ENCODE measurements at regions not wholly inside any gene's neighbourhood (a gene's known extent, or its start where the extent isn't known, plus 50 kb on each side); places are given as distances from the start of the nearest gene placed in this dataset.

DNA sequence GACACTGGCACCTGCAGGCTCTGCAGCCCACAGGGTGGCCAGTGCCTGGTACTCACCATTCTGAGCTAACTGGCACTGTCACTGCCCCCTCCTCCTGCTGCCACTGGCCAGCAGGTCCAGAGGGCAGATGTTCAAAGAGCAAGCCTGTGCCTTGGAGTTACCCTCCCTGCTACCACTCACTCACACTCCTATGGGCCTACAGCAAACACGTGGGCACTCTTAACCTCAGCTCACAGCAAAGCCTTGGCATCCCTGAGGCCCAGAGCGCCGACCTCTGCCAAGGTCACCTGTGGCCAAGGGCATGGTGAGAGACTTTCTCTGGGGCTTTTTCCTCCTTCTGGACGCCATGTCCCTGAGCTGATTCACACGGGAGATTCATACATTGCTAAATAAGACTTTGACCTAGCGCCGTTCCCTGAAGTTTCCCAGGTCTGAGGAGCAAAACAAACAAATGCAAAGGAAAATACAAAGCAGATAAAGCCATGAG lies 270.0 kb upstream of the PPP2R2D start:
- TF ChIP-seq, protein P1, sequence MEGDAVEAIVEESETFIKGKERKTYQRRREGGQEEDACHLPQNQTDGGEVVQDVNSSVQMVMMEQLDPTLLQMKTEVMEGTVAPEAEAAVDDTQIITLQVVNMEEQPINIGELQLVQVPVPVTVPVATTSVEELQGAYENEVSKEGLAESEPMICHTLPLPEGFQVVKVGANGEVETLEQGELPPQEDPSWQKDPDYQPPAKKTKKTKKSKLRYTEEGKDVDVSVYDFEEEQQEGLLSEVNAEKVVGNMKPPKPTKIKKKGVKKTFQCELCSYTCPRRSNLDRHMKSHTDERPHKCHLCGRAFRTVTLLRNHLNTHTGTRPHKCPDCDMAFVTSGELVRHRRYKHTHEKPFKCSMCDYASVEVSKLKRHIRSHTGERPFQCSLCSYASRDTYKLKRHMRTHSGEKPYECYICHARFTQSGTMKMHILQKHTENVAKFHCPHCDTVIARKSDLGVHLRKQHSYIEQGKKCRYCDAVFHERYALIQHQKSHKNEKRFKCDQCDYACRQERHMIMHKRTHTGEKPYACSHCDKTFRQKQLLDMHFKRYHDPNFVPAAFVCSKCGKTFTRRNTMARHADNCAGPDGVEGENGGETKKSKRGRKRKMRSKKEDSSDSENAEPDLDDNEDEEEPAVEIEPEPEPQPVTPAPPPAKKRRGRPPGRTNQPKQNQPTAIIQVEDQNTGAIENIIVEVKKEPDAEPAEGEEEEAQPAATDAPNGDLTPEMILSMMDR (IDR thresholded peaks at IDR 0.05; ENCODE audit: insufficient read depth, low read length, missing control alignments) = no peak
- CTCF ChIA-PET = no interaction called here
- H3K4me3 ChIP-seq (ENCODE audit: low read depth, low read length) = no peak overlapping the region
- POLR2A ChIA-PET = no interaction called here
- no peak for DNase-seq (ENCODE audit: low read depth, low spot score)

DNA sequence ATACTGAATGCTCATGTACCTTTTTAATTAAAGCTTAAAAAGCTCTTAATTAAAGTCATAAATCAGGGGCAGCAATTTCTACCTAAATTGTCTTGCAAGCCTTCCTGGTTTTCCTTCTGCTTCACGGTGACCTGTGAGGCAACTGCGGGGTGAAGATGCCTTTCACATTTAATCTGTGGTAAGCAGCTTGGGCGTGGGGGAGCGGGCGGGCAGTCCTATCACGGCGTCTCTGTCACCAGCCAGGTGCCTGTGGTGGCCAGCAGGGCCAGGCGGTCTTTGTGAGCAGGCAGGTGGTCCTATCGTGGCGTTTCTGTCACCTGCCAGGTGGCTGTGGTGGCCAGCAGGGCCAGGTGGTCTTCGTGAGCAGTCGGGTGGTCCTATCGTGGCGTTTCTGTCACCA lies 269.2 kb upstream of the PPP2R2D start:
- H3K4me3 ChIP-seq (ENCODE audit: low read depth, low read length) = no peak overlapping the region
- POLR2A ChIA-PET = no interaction called here
- CTCF ChIA-PET = no interaction called here
- DNase-seq (ENCODE audit: low read depth, low spot score) = no peak
- TF ChIP-seq, protein P1 (IDR thresholded peaks at IDR 0.05; ENCODE audit: insufficient read depth, low read length, missing control alignments) = no peak

DNA sequence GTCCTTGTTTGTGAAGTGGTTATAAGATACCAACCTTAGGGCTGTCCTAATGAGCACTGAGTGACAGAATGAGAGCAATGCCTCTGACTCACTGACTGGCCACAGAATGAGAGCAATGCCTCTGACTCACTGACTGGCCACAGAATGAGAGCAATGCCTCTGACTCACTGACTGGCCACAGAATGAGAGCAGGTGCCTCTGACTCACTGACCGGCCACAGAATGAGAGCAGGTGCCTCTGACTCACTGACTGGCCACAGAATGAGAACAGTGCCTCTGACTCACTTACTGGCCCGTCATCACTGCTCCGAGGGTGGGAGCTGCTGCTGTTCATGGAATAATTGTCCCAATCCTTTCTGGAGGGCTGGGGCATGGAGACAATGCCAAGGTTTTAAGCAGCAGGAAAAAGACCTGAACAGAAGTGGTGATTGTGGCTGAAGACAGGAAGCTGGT lies 265.2 kb upstream of the PPP2R2D start:
- TF ChIP-seq, protein P1 (IDR thresholded peaks at IDR 0.05; ENCODE audit: insufficient read depth, low read length, missing control alignments) = no peak
- no peak overlapping the region for H3K4me3 ChIP-seq (ENCODE audit: low read depth, low read length)
- POLR2A ChIA-PET = no interaction called here
- CTCF ChIA-PET = no interaction called here
- DNase-seq (ENCODE audit: low read depth, low spot score) = no peak

DNA sequence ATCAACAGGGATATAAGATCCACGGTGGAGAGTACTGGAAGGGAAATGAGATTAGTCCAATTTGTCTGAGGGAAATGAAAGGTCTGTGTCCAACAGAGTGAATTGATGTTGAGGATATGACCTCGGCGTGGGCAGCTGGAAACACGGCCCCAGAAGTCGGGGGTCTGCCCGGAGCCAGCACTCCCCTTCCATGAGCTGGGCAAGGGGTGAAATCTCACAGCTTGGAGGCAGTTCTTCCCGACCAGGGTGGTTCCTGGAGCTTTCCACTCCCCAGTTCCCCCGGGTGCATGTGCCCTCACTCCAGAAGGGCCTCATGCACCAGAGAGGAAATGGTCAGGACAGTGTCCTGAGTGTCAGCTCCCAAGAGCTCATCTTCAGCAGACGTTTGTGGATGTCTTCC lies 264.7 kb upstream of the PPP2R2D start:
- no peak overlapping the region for H3K4me3 ChIP-seq (ENCODE audit: low read depth, low read length)
- TF ChIP-seq, protein P1 (IDR thresholded peaks at IDR 0.05; ENCODE audit: insufficient read depth, low read length, missing control alignments) = no peak
- ChIA-PET CTCF (no interaction called here), POLR2A (no interaction called here)
- DNase-seq (ENCODE audit: low read depth, low spot score) = no peak

DNA sequence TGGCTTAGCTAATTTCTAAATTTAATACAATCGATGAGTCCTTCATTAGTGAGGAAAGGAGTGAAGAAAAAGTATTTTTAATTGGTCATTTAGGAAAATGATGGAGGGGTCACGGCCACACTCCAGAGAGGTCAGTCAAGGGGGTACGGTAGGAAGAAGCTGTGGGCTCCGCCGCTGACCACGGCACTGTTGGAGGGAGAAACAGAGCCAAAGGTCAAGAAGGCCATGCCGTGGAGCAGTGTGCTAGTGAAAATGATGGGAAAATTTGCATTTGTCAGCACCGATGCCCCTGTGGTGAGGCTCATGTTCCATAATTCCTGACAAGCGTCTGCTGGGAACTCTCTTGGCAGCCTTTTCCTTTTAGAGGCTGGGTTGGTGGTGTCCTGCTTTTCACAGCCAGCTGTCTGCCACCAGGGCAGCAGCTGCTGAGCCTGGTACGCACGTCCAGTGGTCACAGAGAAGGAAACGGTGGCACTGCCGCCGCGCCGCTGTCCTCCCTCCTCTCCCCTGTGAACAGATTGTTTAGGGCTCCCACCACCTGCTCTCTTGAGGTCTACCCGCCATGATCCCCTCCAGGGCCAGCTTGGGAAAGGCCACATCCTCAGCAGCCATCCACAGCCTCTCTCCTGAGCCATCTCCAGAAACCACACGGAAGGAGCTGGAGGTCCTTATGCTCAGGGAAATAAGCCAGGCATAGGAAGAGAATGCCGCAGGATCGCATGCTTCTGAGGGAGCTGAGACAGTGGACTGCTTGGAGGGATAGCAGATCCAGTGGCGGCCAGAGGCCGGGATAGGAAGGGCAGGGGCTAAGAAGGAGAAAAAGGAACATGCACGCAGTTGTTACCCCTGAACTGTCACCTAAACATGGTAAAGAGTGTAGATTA lies 263.7 kb upstream of the PPP2R2D start:
- no peak overlapping the region for H3K4me3 ChIP-seq (ENCODE audit: low read depth, low read length)
- DNase-seq (ENCODE audit: low read depth, low spot score) = no peak
- CTCF ChIA-PET = no interaction called here
- TF ChIP-seq, protein P1 (IDR thresholded peaks at IDR 0.05; ENCODE audit: insufficient read depth, low read length, missing control alignments) = no peak
- POLR2A ChIA-PET = no interaction called here

DNA sequence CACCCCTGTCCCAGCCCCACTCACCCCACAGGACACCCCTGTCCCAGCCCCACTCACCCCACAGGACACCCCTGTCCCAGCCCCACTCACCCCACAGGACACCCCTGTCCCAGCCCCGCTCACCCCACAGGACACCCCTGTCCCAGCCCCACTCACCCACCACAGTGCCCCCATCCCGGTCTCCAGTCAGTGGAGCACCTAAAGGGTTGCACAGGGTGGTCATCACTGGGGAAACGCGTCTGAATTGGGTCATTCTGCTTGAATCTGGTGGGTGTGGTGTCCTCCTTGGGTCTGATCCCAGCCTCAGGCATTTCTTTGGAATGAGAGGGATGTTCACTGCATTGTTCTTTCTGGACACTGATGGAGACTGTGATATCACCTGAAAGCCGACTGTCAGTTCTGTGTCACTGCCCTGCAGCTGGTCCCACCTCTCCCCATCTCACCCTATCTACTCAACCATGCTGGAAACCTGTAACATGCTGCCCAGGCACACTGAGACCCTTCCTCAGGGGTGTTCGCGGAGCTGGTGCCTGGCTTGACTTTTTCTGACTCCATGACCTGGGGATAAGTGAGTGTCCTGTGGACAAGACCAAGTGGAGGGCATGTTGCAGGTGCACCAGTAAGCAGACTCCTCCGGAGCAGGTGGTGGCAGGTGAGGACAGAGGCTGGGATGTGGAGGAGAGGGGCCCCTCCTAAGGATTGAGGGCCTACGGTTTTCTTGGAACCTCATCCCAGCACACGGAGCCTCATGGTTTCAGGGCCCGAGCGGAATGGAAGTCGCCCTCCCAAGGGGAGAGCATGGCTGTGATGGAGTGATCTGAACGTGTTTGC lies 262.5 kb upstream of the PPP2R2D start:
- no peak for DNase-seq (ENCODE audit: low read depth, low spot score)
- ChIA-PET CTCF (no interaction called here), POLR2A (no interaction called here)
- no peak overlapping the region for H3K4me3 ChIP-seq (ENCODE audit: low read depth, low read length)
- TF ChIP-seq, protein P1 (IDR thresholded peaks at IDR 0.05; ENCODE audit: insufficient read depth, low read length, missing control alignments) = no peak
